HT-29 (cell line): ENCODE measurements at regions not wholly inside any gene's neighbourhood (a gene's known extent, or its start where the extent isn't known, plus 50 kb on each side); places are given as distances from the start of the nearest gene placed in this dataset. TPM values are rescaled to one million over a fixed set of nuclear protein-coding genes. Genes with fewer than 3 reads are reported as not detected.
"Not testable (repeated sequence)": the region's sequence is repeated elsewhere in the genome, so short reads cannot be mapped to it uniquely, and the experiment has no call there.

ENCODE experiments used
- DNase-seq: peaks from one replicate; pipeline ENCODE4 v3.0.0-alpha.2; 2015; ENCODE audit warnings: low spot score
- small RNA-seq: library from RNA; depleted of rRNA; stranded (forward); fragments of <200 nt; gene quantifications from one replicate; pipeline ENCODE3, GENCODE V24; 2014

GRCh38 chr9:67136376-67136775 is 144.0 kb upstream of the SPATA31A3 start:
- not testable (repeated sequence) for DNase-seq

- DNase-seq: not testable (repeated sequence)
Observed at GRCh38 chr9:67133124-67133523, 140.8 kb upstream of the SPATA31A3 start.

GRCh38 chr9:67116761-67117160 is 124.4 kb upstream of the SPATA31A3 start:
- not testable (repeated sequence) for DNase-seq

GRCh38 chr9:67112148-67112547 is 119.8 kb upstream of the SPATA31A3 start:
- DNase-seq: not testable (repeated sequence)

- DNase-seq: not testable (repeated sequence)
Observed at GRCh38 chr9:67111733-67112132, 119.4 kb upstream of the SPATA31A3 start.

- DNase-seq: not testable (repeated sequence)
Observed at GRCh38 chr9:67109859-67110258, 117.5 kb upstream of the SPATA31A3 start.

- DNase-seq: not testable (repeated sequence)
Observed at GRCh38 chr9:67106659-67107058, 114.3 kb upstream of the SPATA31A3 start.

- not testable (repeated sequence) for DNase-seq
Observed at GRCh38 chr9:67102506-67103276, 110.3 kb upstream of the SPATA31A3 start.

GRCh38 chr9:67091104-67091503 is 98.8 kb upstream of the SPATA31A3 start:
- DNase-seq: not testable (repeated sequence)

- DNase-seq: not testable (repeated sequence)
Observed at GRCh38 chr9:67086862-67087261, 94.5 kb upstream of the SPATA31A3 start.

GRCh38 chr9:67066140-67066539 is 73.8 kb upstream of the SPATA31A3 start:
- DNase-seq: peak; percentile 0

GRCh38 chr9:67058898-67059715 is 66.8 kb upstream of the SPATA31A3 start:
- DNase-seq: peak; percentile 2

Small RNA genes in the stretch of these regions (small RNA-seq; reads per million reads assigned to genes)
- gene RN7SL422P: not detected
